HUES48 (cell line): ENCODE measurements at regions not wholly inside any gene's neighbourhood (a gene's known extent, or its start where the extent isn't known, plus 50 kb on each side); places are given as distances from the start of the nearest gene placed in this dataset.

Experiments
- H3K27ac ChIP-seq: one replicate; pipeline ENCODE4 v1.7.0; 2013; ENCODE audit warnings: low read depth, low read length, inconsistent platforms
- H3K27me3 ChIP-seq: 2 replicates; pipeline ENCODE4 v1.6.1; 2013; ENCODE audit warnings: mild to moderate bottlenecking, low read length; ENCODE audit not compliant: control insufficient read depth, insufficient read depth
- H3K36me3 ChIP-seq: 2 replicates; pipeline ENCODE4 v1.6.1; 2013; ENCODE audit warnings: low read length; ENCODE audit not compliant: control insufficient read depth, insufficient read depth
- H3K4me1 ChIP-seq: 2 replicates; pipeline ENCODE4 v1.6.1; 2013; ENCODE audit warnings: mild to moderate bottlenecking, low read length; ENCODE audit not compliant: control insufficient read depth, insufficient read depth
- H3K4me3 ChIP-seq: 2 replicates; pipeline ENCODE4 v1.5.1; 2013; ENCODE audit warnings: mild to moderate bottlenecking, low read depth, low read length
- H3K9ac ChIP-seq: 2 replicates; pipeline ENCODE4 v1.6.1; 2013; ENCODE audit warnings: mild to moderate bottlenecking, low read depth, low read length, moderate library complexity
- H3K9me3 ChIP-seq: 2 replicates; pipeline ENCODE4 v1.6.1; 2013; ENCODE audit warnings: low read length; ENCODE audit not compliant: control insufficient read depth, insufficient read depth

- Histone ChIP-seq H3K9ac (no peak overlapping the region), H3K4me3 (no peak overlapping the region), H3K4me1 (no peaks in the 10 kb centered on the region), H3K36me3 (no peaks in the 10 kb centered on the region), H3K27me3 (no peaks in the 10 kb centered on the region), H3K9me3 (no peaks in the 10 kb centered on the region), H3K27ac (no peak overlapping the region)
These were observed 314.1 kb downstream of the KLF5 start for GRCh38 chr13:73372666-73373627.

DNA sequence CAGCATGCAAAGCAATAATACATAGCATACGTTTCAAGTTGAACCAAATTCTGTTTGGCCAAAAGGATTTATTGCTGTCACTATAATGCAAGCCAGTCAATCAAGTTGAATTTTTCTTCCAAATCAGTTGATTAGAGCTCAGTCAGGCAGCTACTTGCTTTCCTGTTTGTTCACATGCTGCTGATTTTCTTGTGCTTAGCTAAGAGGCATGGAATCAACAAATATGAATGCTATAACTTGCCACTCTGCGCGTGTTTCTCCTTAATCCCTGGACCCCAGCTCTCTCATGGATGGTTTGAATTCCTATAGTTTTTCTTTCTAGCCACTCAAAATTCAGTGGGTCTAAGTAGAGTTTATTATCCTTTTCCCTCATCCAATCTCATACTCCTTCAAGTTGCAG lies 311.3 kb downstream of the KLF5 start:
- H3K27me3 ChIP-seq, result no peaks in the 10 kb centered on the region
- no peak overlapping the region for H3K27ac ChIP-seq
- H3K9me3 ChIP-seq, result no peaks in the 10 kb centered on the region
- H3K36me3 ChIP-seq, result no peaks in the 10 kb centered on the region
- H3K4me3 ChIP-seq, result no peak overlapping the region
- H3K4me1 ChIP-seq, result peaks cover 7% of the 10 kb centered on the region; the same call in 1 of the 2 replicates
- H3K9ac ChIP-seq, result no peak overlapping the region

DNA sequence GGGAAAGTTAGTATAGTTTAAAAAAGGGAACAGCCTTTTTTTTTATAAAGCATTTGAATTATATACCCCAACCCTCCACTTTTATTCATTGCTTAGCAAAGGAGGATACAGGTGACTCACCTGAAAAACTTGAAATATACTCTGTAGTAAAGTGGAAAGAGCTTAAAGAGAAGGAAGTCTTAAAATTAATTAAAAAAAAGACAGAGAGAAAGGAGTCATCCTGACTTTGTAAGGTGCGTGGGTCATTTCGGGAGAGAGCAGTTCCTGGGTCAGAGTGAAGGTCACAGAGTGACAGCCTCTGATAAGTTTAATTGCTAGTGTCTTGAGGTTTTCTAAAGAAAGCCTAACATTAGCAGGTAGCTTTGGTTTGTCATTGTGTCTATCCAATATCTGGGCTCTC lies 310.3 kb downstream of the KLF5 start:
- Histone ChIP-seq H3K27ac (no peak overlapping the region), H3K36me3 (no peaks in the 10 kb centered on the region)

GRCh38 chr13:73368608-73369007 lies 309.8 kb downstream of the KLF5 start:
- no peaks in the 10 kb centered on the region for H3K36me3 ChIP-seq
- H3K9ac ChIP-seq, result no peak overlapping the region
- H3K4me3 ChIP-seq, result no peak overlapping the region
- no peak overlapping the region for H3K27ac ChIP-seq
- H3K4me1 ChIP-seq, result peaks cover 10% of the 10 kb centered on the region; the same call in 1 of the 2 replicates
- H3K9me3 ChIP-seq, result no peaks in the 10 kb centered on the region
- H3K27me3 ChIP-seq, result no peaks in the 10 kb centered on the region

More for the DNA sequence above, 310.3 kb downstream of the KLF5 start:
- Histone ChIP-seq H3K27me3 (no peaks in the 10 kb centered on the region), H3K4me3 (no peak overlapping the region), H3K9me3 (no peaks in the 10 kb centered on the region), H3K4me1 (peaks cover 10% of the 10 kb centered on the region; the same call in 1 of the 2 replicates), H3K9ac (no peak overlapping the region)

GRCh38 chr13:73367886-73368285 lies 309.1 kb downstream of the KLF5 start:
- peaks cover 10% of the 10 kb centered on the region; the same call in 1 of the 2 replicates for H3K4me1 ChIP-seq
- H3K27ac ChIP-seq, result no peak overlapping the region
- H3K9ac ChIP-seq, result no peak overlapping the region
- no peaks in the 10 kb centered on the region for H3K36me3 ChIP-seq
- no peak overlapping the region for H3K4me3 ChIP-seq
- no peaks in the 10 kb centered on the region for H3K9me3 ChIP-seq
- no peaks in the 10 kb centered on the region for H3K27me3 ChIP-seq

DNA sequence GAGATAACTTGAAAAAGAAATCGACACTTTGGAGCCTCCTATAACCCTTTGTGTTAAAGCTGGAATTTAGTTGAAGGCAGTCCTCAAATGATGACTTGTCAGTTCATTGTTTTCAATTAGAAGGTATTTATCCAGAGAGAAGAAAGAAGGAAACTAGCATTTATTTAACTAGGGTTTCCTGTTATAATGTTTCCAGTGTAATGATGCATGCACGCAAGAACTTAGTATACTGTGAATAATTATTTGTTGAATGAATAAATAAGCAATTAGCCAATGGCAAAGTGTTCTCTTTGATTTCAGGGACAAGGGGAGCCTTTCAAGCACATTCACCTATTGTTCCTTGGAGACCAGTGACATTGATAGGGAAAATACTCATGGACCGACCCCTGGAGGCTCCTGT lies 307.4 kb downstream of the KLF5 start:
- peaks cover 10% of the 10 kb centered on the region; the same call in 1 of the 2 replicates for H3K4me1 ChIP-seq
- no peaks in the 10 kb centered on the region for H3K36me3 ChIP-seq
- H3K27me3 ChIP-seq, result no peaks in the 10 kb centered on the region
- H3K9ac ChIP-seq, result no peak overlapping the region
- H3K27ac ChIP-seq, result no peak overlapping the region
- H3K4me3 ChIP-seq, result no peak overlapping the region
- H3K9me3 ChIP-seq, result no peaks in the 10 kb centered on the region

DNA sequence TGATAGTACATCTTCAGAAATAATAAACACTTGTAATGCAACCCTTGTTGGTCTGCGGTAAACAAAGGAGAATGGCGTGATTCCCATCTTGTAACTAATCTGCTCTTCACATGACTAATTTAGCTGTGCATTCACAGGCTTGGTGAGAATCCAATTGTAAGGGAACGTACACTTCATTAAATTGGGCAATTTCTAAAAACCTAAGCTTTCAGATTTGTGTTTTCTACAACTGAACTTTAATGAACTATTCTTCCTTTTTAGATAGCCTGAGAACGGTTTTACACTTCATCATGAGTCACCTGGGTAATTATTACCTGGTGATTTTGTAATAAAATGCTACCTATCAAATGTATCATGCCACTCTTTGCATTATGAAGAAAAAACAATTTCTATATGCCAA lies 306.9 kb downstream of the KLF5 start:
- no peaks in the 10 kb centered on the region for H3K9me3 ChIP-seq
- H3K27ac ChIP-seq, result no peak overlapping the region
- H3K4me1 ChIP-seq, result peaks cover 10% of the 10 kb centered on the region; the same call in 1 of the 2 replicates
- H3K36me3 ChIP-seq, result no peaks in the 10 kb centered on the region
- no peaks in the 10 kb centered on the region for H3K27me3 ChIP-seq
- no peak overlapping the region for H3K4me3 ChIP-seq
- no peak overlapping the region for H3K9ac ChIP-seq

DNA sequence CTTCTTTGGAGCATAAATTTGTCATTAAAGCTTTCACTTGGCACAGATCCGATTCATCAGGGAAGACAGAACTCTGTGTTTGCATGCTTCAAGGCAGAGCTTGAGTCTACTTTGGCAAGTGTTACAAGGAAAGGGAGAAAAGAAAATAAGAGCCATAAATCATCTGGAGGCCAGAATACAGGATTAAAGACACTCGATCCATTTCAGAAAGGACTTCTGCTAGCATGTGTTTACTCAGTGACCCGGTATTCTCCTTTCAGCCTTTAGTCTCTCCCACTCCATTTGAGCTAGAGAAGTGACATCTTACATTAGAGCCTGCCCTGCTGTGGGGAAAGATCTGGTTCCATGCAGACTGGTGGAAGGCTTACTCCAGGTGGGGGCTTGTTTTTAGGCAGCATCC lies 306.4 kb downstream of the KLF5 start:
- no peaks in the 10 kb centered on the region for H3K36me3 ChIP-seq
- H3K9ac ChIP-seq, result no peak overlapping the region
- H3K9me3 ChIP-seq, result no peaks in the 10 kb centered on the region
- H3K4me3 ChIP-seq, result no peak overlapping the region
- peaks cover 10% of the 10 kb centered on the region; the same call in 1 of the 2 replicates for H3K4me1 ChIP-seq
- H3K27ac ChIP-seq, result no peak overlapping the region
- no peaks in the 10 kb centered on the region for H3K27me3 ChIP-seq

DNA sequence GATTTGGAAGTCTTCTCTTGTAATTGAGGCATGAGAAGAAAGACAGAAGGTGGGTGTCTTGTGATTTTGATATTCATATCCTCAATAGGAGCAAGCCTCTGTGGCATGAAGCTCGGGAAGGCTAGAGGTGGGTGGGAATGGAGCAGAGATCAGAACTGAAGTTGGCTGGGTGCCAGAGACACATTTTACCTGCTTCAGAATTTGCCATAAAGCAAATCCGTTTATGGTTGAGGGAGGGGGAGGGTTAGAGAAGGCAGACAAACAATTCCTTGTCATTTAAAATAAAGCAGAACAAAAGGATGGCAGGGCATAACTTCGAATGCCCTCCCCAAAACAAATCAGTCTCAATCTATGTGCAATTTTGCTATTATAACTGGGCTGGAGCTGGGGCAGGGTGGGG lies 305.9 kb downstream of the KLF5 start:
- H3K9ac ChIP-seq, result no peak overlapping the region
- no peak overlapping the region for H3K4me3 ChIP-seq
- no peak overlapping the region for H3K27ac ChIP-seq
- H3K4me1 ChIP-seq, result peaks cover 10% of the 10 kb centered on the region; the same call in 1 of the 2 replicates
- no peaks in the 10 kb centered on the region for H3K27me3 ChIP-seq
- H3K36me3 ChIP-seq, result no peaks in the 10 kb centered on the region
- no peaks in the 10 kb centered on the region for H3K9me3 ChIP-seq

- no peaks in the 10 kb centered on the region for H3K9me3 ChIP-seq
- no peak overlapping the region for H3K4me3 ChIP-seq
- no peaks in the 10 kb centered on the region for H3K4me1 ChIP-seq
- no peaks in the 10 kb centered on the region for H3K27me3 ChIP-seq
- H3K36me3 ChIP-seq, result no peaks in the 10 kb centered on the region
- H3K9ac ChIP-seq, result no peak overlapping the region
- H3K27ac ChIP-seq, result no peak overlapping the region
These were observed 299.8 kb downstream of the KLF5 start for GRCh38 chr13:73358606-73359095.

DNA sequence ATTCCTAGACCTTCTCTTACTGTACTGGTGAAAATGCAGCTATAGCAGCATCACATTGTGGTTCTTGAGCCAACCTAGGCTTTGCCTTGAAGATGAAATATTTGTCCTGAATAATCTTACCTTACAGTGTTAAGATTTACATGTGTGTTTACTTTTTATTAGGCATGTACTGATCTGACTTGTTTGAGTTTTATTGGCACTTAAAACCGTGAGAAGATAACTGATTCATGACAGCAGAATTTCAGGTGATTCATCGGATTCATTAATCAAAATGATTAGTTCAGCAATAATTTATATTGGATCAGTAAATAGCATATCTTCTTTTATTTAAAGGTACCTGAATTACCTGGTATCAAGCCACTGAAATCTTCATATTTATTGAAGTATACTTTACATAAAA lies 296.3 kb downstream of the KLF5 start:
- H3K9me3 ChIP-seq, result no peaks in the 10 kb centered on the region
- H3K36me3 ChIP-seq, result no peaks in the 10 kb centered on the region
- H3K4me3 ChIP-seq, result no peak overlapping the region
- no peaks in the 10 kb centered on the region for H3K4me1 ChIP-seq
- H3K9ac ChIP-seq, result no peak overlapping the region
- no peak overlapping the region for H3K27ac ChIP-seq
- no peaks in the 10 kb centered on the region for H3K27me3 ChIP-seq
